HG03108 (cell line): ENCODE measurements at regions not wholly inside any gene's neighbourhood (a gene's known extent, or its start where the extent isn't known, plus 50 kb on each side); places are given as distances from the start of the nearest gene placed in this dataset.

ENCODE experiments used
- ATAC-seq: cut with Tn5 transposase; IDR thresholded peaks from one replicate; pipeline ENCODE4 v1.9.1; 2021; ENCODE audit warnings: moderate library complexity; ENCODE audit not compliant: unreplicated experiment

DNA sequence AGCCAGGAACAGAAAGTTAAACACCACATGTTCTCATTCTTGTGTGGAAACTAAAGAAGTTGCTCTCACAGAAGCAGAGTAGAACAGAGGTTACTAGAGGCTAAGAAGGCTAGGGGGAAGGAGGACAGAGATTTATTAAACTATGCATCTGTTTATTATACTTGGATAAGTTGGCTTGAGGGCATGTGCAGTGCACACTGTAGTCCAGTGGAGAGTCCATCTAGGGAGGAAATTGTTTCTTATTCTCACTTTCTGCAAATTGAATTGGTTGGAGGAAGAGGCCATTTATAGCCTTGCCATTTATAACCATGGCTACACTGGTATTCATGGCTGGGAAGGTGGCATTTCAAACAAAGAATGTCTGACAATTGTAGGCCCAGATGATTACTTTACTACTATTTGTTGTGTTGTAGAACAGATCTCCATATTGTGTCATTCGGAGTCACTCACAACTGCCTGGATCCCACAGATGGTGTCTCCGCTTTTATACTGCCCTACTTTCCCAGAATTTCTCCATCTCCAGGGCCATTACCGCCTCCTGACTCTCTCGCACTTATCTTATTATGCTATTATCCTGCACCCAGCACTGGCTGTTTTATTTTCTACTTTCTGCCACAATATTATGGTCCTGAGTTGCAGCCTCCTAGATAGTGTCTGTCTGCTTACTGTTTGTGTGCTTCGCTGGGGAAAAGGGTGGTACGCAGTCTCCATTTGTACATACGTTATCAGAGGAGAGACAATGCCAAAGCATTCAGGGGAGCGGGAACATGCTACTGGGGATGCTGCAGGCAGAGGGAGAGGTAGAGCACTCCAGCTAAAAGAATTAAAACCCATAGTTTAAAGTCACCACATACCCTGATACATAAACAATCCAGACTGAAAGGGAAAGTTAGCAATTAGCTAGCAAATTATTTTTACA is 169.3 kb upstream of the BLID start:
- ATAC-seq = no peak

DNA sequence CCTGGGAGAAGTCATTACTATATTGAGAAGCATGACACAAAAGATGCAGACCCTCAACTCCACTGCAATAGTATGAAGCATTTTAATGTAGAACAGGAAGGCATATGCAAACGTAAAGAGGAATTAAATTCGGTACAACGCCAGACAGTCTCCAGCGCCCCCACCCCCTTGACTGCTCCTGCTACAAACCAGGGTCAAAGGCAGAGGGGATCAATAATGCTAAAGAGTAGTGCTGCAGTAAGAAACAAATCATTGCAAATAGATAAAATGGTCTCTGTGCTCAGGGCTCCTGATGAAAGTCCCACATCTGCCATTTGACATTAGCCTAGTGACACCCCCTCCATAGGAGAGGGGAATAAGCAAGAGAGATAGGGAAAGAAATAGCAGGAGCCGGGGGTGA is 164.9 kb upstream of the BLID start:
- ATAC-seq = no peak

DNA sequence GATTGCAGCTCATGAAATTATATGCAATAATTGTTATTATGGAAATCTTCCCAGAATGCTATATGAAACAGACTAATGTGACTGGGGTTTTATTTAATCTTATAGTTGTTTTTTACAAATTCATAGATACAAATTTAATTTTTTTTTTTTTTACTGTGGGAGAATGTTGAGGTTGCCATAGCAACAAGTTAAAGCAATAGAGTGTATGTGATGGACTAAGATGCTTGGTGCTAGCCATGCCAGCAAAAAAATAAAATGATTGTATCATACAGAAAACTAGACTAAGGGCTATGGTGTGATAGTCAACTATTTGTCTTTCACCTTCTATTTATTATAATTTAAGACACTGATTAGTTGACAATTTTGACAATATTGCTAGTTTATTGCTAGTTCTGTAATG is 163.2 kb upstream of the BLID start:
- ATAC-seq = no peak

DNA sequence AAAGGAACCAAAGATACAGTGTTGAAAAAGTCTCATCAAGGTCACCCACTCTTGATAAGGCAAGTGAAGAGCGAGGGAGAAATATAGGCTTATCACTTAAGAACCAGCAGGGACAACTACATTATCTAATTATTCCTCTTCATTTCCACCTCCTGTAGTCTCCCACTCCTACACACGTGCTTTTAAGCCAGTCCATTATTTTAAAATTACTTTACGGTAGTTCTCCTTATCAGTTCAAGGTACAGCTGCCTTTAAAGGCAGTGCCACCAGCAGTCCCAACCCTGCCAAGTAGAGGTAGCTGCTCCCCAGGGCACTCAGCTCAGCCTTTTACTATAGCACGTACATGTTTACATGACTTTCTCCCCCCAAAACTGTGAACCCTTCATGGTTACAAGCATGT is 161.5 kb upstream of the BLID start:
- ATAC-seq = no peak

DNA sequence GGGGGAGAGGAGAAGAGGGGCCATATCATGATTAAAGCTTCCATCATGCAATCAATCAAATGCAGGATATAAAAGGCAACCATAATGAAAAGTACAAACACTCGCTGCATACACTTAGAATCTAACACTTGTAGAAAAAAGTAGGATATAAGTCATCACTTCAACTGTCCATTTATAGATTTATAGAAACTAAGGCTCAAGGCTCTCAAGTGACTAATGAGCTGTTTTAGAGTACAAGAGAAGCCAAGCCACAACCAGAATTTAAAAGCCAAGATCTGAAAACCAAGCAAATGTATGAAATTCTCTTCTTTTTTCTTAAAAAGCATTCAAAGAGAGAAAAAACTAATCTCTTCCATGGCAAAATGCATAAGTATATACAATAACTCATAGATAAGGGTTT is 160.2 kb upstream of the BLID start:
- ATAC-seq = no peak

DNA sequence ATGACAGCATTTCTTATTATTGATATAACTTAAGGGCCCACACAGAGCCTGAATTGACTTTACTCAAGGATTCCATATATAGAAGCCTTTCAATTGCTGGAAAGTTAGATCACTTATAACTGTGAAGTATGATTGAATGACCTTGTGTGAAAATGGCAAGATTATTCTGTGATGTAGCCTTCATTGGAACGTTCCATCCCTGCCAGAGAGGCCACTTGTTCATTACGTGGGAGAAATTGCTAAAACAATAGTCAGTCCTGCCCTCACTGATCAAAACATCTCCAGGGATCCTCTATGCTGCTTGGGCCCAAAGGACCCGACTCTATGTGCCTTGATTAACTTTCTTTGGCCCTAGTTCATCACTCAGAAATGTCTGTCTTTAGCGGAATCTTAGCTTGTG is 159.5 kb upstream of the BLID start:
- ATAC-seq = no peak

DNA sequence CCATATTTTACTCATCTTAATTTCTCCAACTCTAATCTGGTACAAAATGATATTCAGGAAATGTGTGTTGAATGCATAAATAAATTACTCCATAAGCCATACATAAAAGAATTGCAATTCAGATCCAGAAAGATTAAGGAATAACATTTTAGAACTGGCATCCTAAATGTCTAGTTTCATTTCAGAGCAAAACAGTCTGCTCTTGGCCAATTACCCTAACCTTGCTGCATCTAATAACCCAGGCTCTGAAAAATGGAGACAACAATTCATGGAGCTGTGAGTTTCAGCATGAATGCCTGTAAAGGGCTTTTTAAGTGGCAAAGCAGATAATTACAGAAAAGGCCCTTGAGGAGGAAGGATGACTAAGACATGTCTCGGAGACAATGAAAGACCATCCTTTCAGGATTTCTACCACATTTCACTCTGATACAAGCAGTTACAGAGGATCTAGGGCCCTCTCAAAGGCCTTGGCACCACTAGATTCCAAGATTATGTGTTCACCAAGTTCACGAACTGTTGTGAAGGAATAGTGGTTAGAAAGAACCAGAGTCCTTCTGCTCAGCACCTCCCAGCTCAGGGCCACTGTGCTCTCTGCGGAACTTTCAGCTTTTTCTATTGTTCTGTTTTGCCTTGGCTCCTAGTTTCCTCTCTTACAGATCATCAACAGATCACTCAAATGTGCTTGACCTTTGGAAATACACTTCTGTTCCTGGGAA is 157.6 kb upstream of the BLID start:
- no peak for ATAC-seq

DNA sequence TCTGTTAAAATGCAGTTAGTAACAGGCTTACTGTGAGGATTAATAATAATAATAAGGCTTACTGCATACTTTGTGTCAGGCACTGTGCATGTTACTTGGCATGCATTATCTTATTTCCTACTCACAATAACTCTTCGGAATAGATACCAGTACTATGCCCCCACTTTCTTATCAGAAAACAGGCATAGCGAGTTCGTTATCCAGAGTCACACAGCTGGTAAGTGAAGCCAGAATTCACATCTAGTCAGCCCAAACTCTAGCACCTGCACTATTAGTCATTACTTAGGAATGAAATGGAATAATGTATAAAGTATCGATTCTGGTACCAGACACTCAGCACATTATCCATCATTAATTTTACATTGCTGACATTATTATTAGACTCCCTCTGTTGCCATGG is 155.7 kb upstream of the BLID start:
- no peak for ATAC-seq

DNA sequence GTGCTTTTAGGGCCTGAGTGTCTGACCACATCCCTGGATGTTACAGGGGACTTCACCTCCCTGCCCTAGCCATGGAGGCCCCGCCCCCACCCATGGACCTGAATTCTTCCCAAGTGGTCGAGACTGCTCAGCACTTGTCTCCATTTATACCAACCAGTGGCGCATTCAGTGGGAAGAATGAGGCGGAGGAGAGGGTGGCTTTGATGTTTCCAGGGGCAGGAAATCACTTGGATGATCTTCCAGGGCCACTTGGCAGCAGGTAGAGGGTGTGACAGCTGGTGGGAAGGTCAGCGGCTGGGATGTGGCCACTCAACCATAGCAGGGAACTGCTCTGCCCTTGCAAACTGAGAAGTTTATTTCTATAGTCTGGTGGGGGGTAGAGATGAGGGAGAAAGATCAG is 155.1 kb upstream of the BLID start:
- no peak for ATAC-seq

DNA sequence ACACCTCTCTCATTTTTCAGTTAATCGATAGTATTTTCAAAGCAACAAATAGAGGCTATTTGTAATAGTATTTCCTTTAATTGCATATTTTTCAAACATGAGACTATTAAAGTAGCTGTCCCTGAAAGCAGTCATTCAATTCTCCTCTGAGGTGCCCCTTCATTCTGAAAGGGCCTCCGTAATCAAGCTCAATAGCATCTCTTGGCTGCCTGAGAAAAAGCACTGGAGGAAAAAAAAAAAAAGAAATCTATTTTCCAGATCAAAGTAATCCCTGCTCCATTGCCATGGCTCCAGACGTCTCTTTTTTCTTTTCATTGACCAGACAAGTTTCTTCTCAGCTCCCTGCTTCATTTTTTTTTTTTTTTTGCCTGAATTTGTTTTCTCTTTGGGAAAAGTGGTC is 154.5 kb upstream of the BLID start:
- ATAC-seq = no peak

DNA sequence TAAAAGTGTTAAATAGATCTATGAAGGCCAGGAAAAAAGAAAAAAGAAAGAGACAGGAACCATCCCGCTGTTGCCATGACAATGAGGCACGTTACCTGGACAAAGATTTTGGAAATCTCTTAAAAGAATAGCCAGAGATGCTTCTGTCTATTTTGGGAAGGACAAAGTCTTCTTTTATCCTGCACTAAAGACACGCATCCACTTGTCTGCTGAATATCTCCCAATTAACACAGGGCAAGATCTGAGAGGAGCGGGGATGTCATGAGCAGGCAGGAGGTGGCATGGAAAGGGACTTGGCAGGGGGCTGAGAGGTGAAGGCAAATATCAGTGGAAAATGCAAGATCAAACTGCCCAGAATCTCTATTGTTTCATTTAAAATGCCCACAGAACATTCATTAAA is 153.8 kb upstream of the BLID start:
- no peak for ATAC-seq

DNA sequence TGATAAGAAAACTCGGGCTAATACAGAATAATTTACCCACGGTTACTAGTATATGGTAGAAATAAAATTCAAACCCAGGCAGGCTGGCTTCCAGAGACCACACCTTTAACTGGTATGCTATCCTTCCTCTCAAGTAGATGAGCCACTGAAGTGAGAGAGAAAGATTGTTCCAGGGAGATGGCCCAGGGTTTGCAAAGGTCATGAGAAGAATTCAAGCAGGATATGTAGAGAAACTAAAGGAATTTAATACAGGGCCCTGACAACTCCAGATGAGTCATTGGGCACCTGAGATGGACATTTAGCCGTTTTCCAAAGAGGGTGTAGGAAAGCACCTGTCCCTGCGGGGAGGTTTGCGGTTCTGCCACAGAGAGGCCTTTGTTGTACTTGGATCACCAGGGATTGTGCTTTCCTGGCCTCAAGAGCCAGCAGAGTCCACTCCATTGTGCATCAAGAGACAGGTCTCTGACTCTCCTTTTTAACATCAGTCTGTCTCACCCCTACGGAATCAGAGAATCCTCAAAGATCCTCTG is 152.7 kb upstream of the BLID start:
- no peak for ATAC-seq

DNA sequence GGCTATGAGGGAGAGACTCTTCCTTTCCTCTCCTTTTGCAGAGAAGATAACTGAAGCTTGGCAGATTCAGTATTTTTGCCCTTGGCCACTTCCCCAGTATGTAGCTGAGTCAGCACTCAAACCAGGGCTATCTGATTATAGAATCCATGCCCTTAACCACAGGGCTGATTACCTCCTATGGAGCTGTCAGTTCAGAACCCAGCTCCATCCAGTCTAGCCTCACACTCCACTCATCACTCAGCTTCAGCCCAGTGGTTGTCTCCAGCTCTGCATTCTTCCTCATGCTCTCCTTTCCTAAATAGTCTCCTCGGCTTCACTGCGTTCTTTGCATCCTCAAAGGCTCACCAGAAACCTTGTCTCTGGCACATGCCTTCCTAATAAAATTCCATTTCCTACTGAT is 151.6 kb upstream of the BLID start:
- ATAC-seq = no peak

DNA sequence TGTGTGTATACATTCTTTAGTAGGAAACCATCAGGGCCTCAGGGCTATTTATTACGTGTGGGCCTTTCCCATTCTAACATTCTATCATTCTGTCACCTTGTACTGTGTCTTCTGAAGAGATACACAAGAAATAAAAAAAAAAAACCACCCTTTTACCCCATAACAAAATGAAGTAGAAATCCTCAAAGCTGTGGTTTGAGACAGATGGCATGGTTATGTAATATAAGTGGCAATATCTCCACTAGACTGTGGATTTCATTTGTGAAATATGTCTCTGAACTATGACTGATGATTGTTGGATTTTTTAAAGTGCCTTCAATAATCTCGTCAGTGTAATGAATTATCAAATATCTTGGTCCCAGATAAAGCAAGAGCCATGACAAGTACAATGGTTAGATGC is 150.0 kb upstream of the BLID start:
- no peak for ATAC-seq

DNA sequence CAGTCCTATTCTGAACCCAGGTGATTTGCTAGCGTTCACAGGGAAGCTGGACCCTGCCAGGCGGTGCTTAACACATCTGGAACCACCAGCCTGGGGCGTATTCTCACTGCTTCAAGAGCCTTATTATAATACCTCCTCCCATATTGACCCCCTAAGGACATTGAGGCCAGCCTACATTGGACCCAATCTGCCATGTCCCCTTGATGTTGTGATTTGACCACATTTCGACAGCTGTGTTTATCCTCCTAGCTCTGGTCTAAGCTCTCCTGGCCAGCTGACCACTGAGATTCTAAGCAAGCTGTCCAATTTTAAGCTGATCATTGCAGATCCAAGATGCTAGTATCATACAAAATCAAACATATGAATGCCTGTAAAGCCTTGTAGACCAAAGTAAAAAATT is 148.1 kb upstream of the BLID start:
- ATAC-seq = no peak

DNA sequence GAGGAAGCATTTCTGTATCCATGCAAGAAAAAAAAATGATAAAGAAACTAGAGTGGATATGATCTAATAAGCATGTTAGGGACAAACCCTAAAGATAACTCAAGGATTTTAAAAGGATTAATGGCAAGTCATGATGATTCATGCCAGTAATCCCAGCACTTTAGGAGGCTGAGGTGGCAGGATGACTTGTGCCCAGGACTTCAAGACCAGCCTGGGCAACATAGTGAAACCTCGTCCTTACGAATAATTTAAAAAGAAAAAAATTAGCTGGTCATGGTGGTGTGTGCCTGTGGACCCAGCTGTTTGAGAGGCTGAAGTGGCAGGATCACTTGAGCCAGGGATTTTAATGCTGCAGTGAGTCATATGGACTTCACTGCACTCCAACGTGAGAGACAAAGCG is 145.5 kb upstream of the BLID start:
- no peak for ATAC-seq

DNA sequence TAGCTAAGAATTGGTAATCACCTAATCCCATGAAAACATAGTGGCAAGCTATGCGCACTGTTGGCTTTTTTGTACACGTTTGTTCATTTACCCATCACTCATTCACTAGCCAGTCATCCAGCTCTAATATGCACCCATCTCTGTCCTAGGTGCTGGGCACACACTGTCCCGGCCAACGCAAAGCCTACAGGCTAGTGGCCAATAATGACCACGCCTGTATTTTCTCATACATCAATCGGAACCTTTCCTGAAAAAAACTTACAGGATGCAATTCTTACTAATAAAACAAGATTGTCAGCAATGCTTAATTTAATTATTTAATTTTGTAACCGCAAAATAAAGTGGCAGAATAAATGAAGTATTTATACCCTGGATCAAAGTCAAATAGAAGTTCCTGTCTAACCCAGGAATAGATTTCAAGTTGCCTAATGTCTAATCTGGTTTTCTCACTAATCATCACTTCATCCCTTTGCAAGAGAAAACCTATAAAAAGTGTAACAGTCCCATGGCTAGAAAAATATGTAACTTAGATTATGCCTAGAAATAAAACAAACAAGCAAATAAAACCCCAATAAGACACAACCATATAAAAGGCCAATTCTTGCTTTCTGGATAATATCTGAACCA is 143.3 kb upstream of the BLID start:
- ATAC-seq = no peak

DNA sequence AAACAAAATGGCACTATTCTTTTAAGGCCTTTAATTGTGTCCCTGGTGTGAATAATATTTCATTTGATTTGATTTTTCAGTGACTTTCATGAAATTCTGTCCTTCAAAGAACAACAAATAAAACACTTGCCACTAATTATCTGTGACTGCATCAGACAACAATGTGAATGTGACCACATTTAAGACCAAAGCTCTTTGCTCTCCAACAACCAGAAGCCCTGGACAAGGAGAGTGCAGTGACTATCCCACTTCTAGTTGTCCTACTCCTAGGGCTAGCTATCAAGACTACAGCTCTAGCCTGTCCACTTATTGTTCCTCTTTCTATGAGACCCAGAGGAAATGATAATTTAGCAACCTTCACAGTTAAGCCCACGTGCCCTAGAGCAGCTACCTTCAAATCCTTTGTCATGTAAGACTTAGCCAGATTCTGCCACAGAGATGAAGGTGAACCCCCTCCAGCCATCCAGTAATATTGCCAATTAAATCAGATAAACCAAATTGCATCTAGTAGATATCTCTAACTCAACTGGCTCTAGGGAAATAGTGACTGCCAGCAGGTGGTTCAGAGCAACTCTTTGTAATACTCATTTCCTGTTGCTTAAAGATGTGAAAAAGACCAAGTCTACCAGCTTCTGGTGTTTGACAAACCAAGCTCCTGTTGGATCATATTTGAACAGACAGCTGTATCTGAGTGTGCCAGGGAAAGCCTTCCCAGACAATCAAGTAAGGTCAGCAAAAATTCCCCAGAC is 142.6 kb upstream of the BLID start:
- no peak for ATAC-seq

DNA sequence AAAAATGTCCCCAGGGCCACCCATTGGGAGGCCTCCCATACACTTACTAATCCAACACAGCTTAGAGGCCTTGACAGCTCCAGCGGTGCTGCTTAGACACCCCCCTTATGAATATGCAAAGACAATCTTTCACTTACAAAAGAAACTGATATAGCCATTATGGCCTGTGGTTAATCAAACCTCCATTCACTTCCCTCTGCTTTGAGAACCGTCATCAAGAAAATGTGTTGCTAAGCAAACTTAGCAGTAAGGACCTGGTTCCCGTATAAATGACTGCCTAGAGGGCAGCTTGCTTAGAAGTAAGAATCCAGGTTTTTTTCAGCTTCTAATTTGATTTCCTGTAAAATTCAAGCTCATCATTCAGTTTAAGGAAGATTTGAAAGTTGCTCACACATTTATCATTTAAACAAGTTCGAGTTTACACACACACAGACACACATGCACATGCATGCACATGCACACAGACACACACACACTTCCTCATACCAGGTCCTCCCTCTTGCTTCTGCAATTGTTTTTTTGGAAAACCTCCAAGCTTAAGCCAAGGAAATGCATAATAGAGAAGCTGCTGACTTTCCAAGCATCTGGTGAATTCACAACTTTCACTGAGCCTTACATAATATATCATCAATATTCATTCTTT is 137.7 kb upstream of the BLID start:
- ATAC-seq = no peak

DNA sequence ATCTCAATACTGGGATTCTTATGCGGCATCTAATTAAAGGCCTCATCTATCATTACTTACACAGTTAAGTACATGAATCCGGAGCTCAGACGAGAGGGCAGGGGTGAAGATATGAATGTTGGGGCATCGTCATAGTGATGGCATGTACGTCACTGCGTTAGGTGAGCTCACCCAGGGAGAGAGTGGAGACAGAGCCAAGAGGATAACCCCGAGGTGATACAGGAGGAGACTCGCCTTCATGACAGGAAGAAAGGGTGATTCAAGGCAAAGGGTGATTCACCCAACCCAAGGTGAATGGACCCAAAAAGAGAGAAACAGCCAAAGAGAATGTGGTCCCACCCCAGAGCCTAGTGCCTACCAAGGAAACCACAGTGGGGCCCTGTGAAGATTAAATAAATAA is 132.9 kb upstream of the BLID start:
- ATAC-seq = no peak

DNA sequence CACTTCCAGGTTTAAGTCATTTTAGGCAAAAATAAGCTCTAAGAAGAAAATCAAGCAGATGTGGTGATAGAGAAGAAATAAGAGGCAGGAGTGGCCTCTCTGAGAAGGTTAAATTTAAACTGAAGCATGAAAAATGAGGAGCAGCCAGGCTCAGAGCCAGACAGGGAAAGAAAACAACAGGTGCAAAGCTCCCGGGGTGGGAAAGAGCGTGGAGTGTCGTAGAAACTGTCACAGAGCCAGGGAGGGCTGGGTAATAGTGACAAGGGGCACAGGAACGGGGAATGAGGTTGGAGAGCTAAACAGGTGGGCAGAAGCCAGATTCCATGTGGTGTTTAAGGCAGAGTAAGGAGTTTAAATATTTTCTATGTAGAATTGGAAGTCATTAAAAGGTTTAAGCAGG is 132.1 kb upstream of the BLID start:
- no peak for ATAC-seq
